Skeletal muscle tissue (tissue), 3 donors: ENCODE measurements at regions not wholly inside any gene's neighbourhood (a gene's known extent, or its start where the extent isn't known, plus 50 kb on each side); places are given as distances from the start of the nearest gene placed in this dataset.
A peak's percentile ranks its signal among the peaks of the same experiment; 100 is the strongest.

Experiments used
- H3K27ac ChIP-seq: one replicate; pipeline ENCODE4 v1.7.0; 2013; ENCODE audit warnings: mild to moderate bottlenecking, low read depth, low read length, inconsistent platforms
- H3K27me3 ChIP-seq, 3 donors: one replicate each; pipeline ENCODE4 v1.7.0; 2013; ENCODE audit warnings: low read length in 3 of 3; ENCODE audit not compliant: control insufficient read depth in 3 of 3, insufficient read depth in 3 of 3
- H3K36me3 ChIP-seq, 3 donors: one replicate each; pipeline ENCODE4 v1.7.0; 2013; ENCODE audit warnings: low read length in 3 of 3; ENCODE audit not compliant: control insufficient read depth in 3 of 3, insufficient read depth in 3 of 3
- H3K4me1 ChIP-seq, 3 donors: one replicate each; pipeline ENCODE4 v1.7.0; 2013; ENCODE audit warnings: low read length in 3 of 3, mild to moderate bottlenecking in 3 of 3; ENCODE audit not compliant: control insufficient read depth in 3 of 3, insufficient read depth in 3 of 3
- H3K4me3 ChIP-seq, 3 donors: one replicate each; pipeline ENCODE4 v1.7.0; 2013; ENCODE audit warnings: low read length in 3 of 3
- H3K9ac ChIP-seq, 3 donors: one replicate each; pipeline ENCODE4 v1.7.0; 2013; ENCODE audit warnings: low read length in 3 of 3, mild to moderate bottlenecking in 3 of 3, moderate library complexity in 2 of 3, low read depth in 1 of 3
- H3K9me3 ChIP-seq, 3 donors: one replicate each; pipeline ENCODE4 v1.7.0; 2013; ENCODE audit warnings: low read length in 3 of 3; ENCODE audit not compliant: control insufficient read depth in 3 of 3
- donor health status: Osteomylitis.

- Histone ChIP-seq H3K36me3 (no peaks in the 10 kb centered on the region), H3K4me3 (no peak overlapping the region), H3K9me3 (no peaks in the 10 kb centered on the region), H3K4me1 (no peaks in the 10 kb centered on the region), H3K9ac (no peak overlapping the region), H3K27ac (no peak overlapping the region), H3K27me3 (no peaks in the 10 kb centered on the region)
Observed at GRCh38 chr5:33341351-33341750, 99.4 kb upstream of the TARS1 start.

GRCh38 chr5:33343676-33344327 lies 97.0 kb upstream of the TARS1 start:
- H3K27ac ChIP-seq = no peak overlapping the region
- H3K4me3 ChIP-seq = no peak overlapping the region
- H3K9me3 ChIP-seq = no peaks in the 10 kb centered on the region
- no peaks in the 10 kb centered on the region for H3K36me3 ChIP-seq
- H3K27me3 ChIP-seq = no peaks in the 10 kb centered on the region
- H3K9ac ChIP-seq = no peak overlapping the region
- H3K4me1 ChIP-seq = no peaks in the 10 kb centered on the region

- H3K27me3 ChIP-seq = no peaks in the 10 kb centered on the region
- no peaks in the 10 kb centered on the region for H3K36me3 ChIP-seq
- H3K9me3 ChIP-seq = no peaks in the 10 kb centered on the region
- no peak overlapping the region for H3K9ac ChIP-seq
- no peak overlapping the region for H3K27ac ChIP-seq
- H3K4me1 ChIP-seq = no peaks in the 10 kb centered on the region
- no peak overlapping the region for H3K4me3 ChIP-seq
Observed at GRCh38 chr5:33346534-33346933, 94.2 kb upstream of the TARS1 start.

GRCh38 chr5:33361781-33362180 lies 79.0 kb upstream of the TARS1 start:
- Histone ChIP-seq H3K9me3 (no peaks in the 10 kb centered on the region), H3K9ac (no peak overlapping the region), H3K4me1 (peaks cover 0 to 6% (median 4%) of the 10 kb centered on the region in 3 donors), H3K36me3 (no peaks in the 10 kb centered on the region), H3K27ac (no peak overlapping the region), H3K27me3 (no peaks in the 10 kb centered on the region), H3K4me3 (no peak overlapping the region)

- no peaks in the 10 kb centered on the region for H3K27me3 ChIP-seq
- H3K27ac ChIP-seq = peak overlapping the region; percentile 69
- peak overlapping the region in 1 of 3 donors; percentile 8 for H3K4me3 ChIP-seq
- peaks cover 0 to 6% (median 4%) of the 10 kb centered on the region in 3 donors for H3K4me1 ChIP-seq
- H3K9ac ChIP-seq = no peak overlapping the region
- no peaks in the 10 kb centered on the region for H3K36me3 ChIP-seq
- H3K9me3 ChIP-seq = no peaks in the 10 kb centered on the region
Observed at GRCh38 chr5:33362915-33363314, 77.8 kb upstream of the TARS1 start.

GRCh38 chr5:33363537-33363936 lies 77.2 kb upstream of the TARS1 start:
- H3K4me3 ChIP-seq = no peak overlapping the region
- H3K9ac ChIP-seq = no peak overlapping the region
- peak overlapping the region; percentile 9 for H3K27ac ChIP-seq
- no peaks in the 10 kb centered on the region for H3K36me3 ChIP-seq
- no peaks in the 10 kb centered on the region for H3K9me3 ChIP-seq
- no peaks in the 10 kb centered on the region for H3K27me3 ChIP-seq
- H3K4me1 ChIP-seq = peaks cover 0 to 6% (median 4%) of the 10 kb centered on the region in 3 donors

- Histone ChIP-seq H3K36me3 (no peaks in the 10 kb centered on the region), H3K27me3 (no peaks in the 10 kb centered on the region), H3K4me3 (no peak overlapping the region), H3K4me1 (peaks cover 0 to 6% (median 4%) of the 10 kb centered on the region in 3 donors), H3K9me3 (no peaks in the 10 kb centered on the region), H3K27ac (peak overlapping the region; percentile 9), H3K9ac (no peak overlapping the region)
Observed at GRCh38 chr5:33364406-33364805, 76.4 kb upstream of the TARS1 start.

GRCh38 chr5:33367416-33367815 lies 73.3 kb upstream of the TARS1 start:
- H3K4me3 ChIP-seq = no peak overlapping the region

GRCh38 chr5:33369485-33370465 lies 71.0 kb upstream of the TARS1 start:
- no peaks in the 10 kb centered on the region for H3K36me3 ChIP-seq
- H3K27me3 ChIP-seq = no peaks in the 10 kb centered on the region
- no peak overlapping the region for H3K4me3 ChIP-seq
- no peak overlapping the region for H3K9ac ChIP-seq
- no peaks in the 10 kb centered on the region for H3K9me3 ChIP-seq
- no peaks in the 10 kb centered on the region for H3K4me1 ChIP-seq
- no peak overlapping the region for H3K27ac ChIP-seq

More at GRCh38 chr5:33367416-33367815, 73.3 kb upstream of the TARS1 start:
- Histone ChIP-seq H3K9ac (no peak overlapping the region), H3K9me3 (no peaks in the 10 kb centered on the region), H3K36me3 (no peaks in the 10 kb centered on the region), H3K4me1 (peaks cover 0 to 6% (median 3%) of the 10 kb centered on the region in 3 donors), H3K27ac (no peak overlapping the region), H3K27me3 (no peaks in the 10 kb centered on the region)

GRCh38 chr5:33370466-33370859 lies 70.3 kb upstream of the TARS1 start:
- Histone ChIP-seq H3K4me3 (no peak overlapping the region), H3K9ac (no peak overlapping the region), H3K4me1 (no peaks in the 10 kb centered on the region), H3K36me3 (no peaks in the 10 kb centered on the region), H3K9me3 (no peaks in the 10 kb centered on the region), H3K27ac (no peak overlapping the region), H3K27me3 (no peaks in the 10 kb centered on the region)
